ENCODE measurements at regions not wholly inside any gene's neighbourhood (a gene's known extent, or its start where the extent isn't known, plus 50 kb on each side); places are given as distances from the start of the nearest gene placed in this dataset.
"Not testable (repeated sequence)": the region's sequence is repeated elsewhere in the genome, so short reads cannot be mapped to it uniquely, and the experiment has no call there.

DNA sequence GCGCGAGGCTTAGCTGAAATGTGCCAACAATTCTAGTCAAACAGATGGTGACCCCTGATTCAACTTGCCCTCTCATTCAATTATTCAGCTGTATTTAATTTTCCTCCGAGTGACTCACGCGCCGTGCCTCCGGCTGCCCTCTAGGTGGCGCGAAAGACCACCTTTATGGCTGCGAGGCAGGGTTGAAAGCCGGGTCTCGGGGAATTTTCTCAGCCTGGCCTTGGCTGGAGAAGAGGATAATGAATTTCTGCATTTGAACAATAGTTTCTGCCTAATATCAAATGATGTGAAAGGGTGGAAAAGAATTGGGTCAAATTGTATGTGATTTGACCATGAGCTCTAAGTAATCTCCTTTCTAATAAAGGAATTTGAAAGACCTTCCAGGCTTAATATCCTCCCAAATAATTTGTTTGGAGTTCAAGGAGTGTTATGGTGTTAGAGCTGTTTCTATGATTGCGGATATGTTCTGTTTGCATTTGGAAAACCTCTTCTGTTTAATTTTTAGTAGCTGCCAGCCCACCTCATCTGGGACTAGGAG, 310.9 kb downstream of the ZNF536 start:
- DNase-seq: peak; percentile 87 to 95 (median 91)

GRCh38 chr19:30682146-30682998, 310.2 kb downstream of the ZNF536 start:
- peak in 1 of 3 donors; percentile 35 for DNase-seq

GRCh38 chr19:30681162-30682100, 309.2 kb downstream of the ZNF536 start:
- DNase-seq: no peak

- not testable (repeated sequence) for DNase-seq
These were observed 308.2 kb downstream of the ZNF536 start for GRCh38 chr19:30680399-30680798.

DNA sequence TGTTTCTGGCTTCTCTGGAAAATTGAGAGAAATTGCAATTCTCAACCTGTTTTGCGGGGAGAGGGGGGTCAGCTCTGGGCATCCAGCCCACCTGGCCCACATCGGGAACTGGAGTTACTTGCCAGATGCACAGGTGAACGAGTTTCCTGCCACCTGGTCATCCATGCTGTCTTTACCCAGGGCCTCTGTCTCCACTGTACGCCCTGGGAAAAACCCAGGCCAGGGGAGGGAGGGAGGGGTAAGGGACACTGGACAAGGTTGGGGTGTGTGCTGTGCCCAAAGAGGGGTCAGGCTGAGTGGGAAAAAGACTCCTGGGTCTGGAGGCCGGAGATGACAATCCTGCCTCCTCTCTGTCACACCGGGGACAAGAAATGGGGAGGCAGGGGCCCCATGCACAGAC, 307.6 kb downstream of the ZNF536 start:
- no peak for DNase-seq

- peak in 1 of 3 donors; percentile 39 for DNase-seq
These were observed 307.0 kb downstream of the ZNF536 start for GRCh38 chr19:30679153-30679702.

GRCh38 chr19:30678168-30678567, 306.0 kb downstream of the ZNF536 start:
- no peak for DNase-seq

- no peak for DNase-seq
These were observed 305.5 kb downstream of the ZNF536 start for GRCh38 chr19:30677702-30678101.

- DNase-seq: no peak
These were observed 305.0 kb downstream of the ZNF536 start for GRCh38 chr19:30676990-30677679.

GRCh38 chr19:30675086-30675485, 302.9 kb downstream of the ZNF536 start:
- DNase-seq: no peak

GRCh38 chr19:30674656-30675055, 302.5 kb downstream of the ZNF536 start:
- DNase-seq: no peak

GRCh38 chr19:30673336-30673735, 301.2 kb downstream of the ZNF536 start:
- no peak for DNase-seq

GRCh38 chr19:30672926-30673325, 300.7 kb downstream of the ZNF536 start:
- DNase-seq: no peak

DNA sequence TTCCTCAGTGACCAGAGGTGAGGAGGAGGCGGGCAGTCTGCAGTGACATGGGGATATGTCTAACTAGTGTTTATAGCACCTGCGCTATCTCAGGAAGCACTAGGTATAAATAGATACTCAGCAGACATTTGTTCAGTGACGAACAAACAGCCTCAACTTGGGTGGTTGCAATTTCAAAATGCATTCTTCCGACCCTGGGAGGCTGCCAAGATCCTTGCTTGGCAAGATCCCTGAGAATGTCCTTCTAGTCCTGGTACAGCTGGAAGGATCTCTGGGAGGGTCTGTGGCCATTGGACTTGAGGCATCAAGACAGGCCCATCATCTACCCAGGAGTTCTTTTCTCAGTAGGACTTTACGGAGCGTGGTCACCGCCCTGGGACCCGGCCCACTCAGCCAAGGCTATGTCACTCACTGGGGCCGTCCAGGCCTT, 299.5 kb downstream of the ZNF536 start:
- peak in 2 of 3 donors; percentile 37 to 62 for DNase-seq

DNA sequence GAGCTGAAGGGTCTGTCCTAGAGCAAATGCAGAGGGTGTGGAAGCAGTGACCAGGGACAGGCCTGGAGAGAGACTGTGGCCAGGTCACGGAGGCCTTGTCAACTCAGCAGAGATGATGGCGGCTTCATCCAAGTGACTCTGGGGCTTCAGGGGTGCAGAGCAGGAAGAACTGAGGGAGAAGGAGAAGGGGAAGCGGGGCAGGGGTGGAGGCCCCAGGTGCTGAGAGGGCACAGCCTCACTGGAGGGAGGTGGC, 299.1 kb downstream of the ZNF536 start:
- no peak for DNase-seq

DNA sequence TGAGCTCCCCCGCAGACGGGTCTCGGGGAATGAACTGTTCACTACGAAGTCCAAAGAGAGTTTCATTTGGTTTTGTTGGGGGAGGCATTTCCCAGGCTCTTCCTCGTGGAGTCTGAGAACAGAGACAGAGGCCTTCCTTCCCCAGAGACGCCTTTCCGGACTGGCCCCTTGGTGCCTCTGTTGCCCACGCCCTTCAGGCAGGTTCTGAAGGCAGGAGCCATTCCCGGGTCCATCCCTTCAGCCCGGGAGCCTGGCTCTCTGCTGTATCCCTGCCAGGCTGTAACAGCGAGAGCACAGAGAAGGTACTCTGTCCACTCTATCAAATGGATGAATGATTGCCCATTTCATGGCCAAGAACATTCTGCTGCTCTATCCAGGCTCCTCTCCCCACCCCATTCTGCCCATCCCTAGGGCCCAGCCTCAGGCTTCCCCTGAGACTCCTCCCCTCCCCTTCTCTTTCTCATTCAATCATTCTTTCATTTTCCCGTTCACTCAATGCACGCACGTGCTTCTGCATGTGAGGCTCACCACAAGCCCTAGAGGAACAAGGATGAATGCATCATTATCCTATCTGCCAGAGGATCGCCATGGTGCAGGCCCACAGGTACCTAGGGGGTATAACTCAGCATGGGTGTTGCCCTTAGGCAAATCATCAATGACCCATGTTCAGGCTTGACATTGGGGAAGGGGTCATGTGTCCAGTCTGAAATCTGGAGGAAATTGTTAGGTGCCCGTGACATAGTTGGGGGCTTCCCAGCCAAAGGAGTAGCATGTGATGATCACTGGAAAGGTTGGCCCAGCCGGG, 298.6 kb downstream of the ZNF536 start:
- DNase-seq: no peak

DNA sequence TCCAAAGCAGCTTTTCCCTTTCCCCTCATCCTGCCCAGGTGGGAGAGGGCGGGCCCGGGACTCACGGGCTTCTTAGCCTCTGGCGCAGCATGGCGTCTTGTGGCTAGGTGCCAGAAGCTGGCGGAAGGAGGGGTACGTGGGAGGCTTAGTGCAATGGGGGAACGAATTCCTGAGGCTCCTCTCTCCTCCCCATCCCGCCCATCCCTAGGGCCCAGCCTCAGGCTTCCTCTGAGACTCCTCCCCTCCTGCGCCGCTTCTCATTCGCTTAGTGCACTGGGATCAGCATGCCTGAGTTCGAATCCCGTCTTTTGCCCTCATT, 297.8 kb downstream of the ZNF536 start:
- DNase-seq: no peak

- DNase-seq: peak; percentile 52 to 81 (median 73)
These were observed 297.3 kb downstream of the ZNF536 start for GRCh38 chr19:30669329-30670010.

DNA sequence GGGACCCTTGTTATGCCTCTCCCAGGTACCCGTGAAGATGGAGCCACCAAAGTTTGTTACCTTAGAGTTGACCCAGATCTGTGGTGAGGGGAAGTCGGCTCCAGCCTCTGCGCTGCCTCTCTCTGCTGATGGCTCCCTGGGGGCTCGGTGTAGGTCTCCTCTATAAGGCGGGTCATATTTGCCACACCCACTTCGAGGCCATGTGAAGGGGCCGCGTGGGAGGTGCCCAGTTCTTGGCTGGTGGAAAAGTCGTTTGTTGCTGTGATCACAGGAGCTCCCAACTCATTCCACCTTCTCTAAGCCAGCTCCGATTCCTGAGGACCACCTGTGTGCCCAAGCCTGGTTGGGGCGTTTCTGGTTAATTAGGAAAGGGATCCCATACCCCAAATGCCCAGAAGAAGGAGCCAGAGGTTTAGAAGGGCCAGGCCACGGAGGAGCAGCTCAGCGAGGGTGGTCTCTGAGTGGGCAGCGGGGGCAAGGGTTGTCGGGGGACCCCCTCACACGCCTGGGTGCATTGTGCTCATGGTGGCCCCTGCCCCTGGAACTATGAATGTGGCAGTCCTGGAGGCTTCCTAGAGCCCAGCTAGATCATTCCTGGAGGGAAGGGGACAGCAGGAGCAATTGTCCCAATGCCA, 296.5 kb downstream of the ZNF536 start:
- no peak for DNase-seq

GRCh38 chr19:30667746-30668145, 295.6 kb downstream of the ZNF536 start:
- DNase-seq: no peak
